BJ (cell line): ENCODE measurements at regions not wholly inside any gene's neighbourhood (a gene's known extent, or its start where the extent isn't known, plus 50 kb on each side); places are given as distances from the start of the nearest gene placed in this dataset.

ENCODE experiments used
- CTCF ChIA-PET: fragments of 350-600 bp; formaldehyde crosslinking; extraction: SDS; loops from one replicate; lab custom pipeline; 2021; ENCODE audit warnings: antibody characterized with exemption, inconsistent platforms; lab: Yijun Ruan, JAX
- POLR2A ChIA-PET: fragments of 300-600 bp; sonication (Branson Sonifier 250); formaldehyde crosslinking; extraction: SDS; loops from one replicate; lab custom pipeline; 2021; ENCODE audit warnings: antibody characterized with exemption; lab: Charles Lee
- DNase-seq: peaks from one replicate; pipeline ENCODE4 v3.0.0-alpha.2; 2011; ENCODE audit warnings: low read depth
- H3K27me3 ChIP-seq: 2 replicates; pipeline ENCODE4 v1.6.0; 2011; ENCODE audit warnings: low read length; ENCODE audit not compliant: control insufficient read depth, insufficient read depth
- H3K36me3 ChIP-seq: 2 replicates; pipeline ENCODE4 v1.5.1; 2011; ENCODE audit warnings: low read length; ENCODE audit not compliant: control insufficient read depth, insufficient read depth
- H3K4me3 ChIP-seq: 2 replicates; pipeline ENCODE4 v1.5.1; 2011; ENCODE audit warnings: low read depth, mild to moderate bottlenecking, control low read depth, low read length
- CTCF ChIP-seq: IDR thresholded peaks from 2 replicates; pipeline ENCODE4 v1.5.1; 2011; ENCODE audit warnings: low read depth, mild to moderate bottlenecking, control low read depth, inconsistent platforms, low read length, moderate library complexity; ENCODE audit not compliant: insufficient read depth

- no peaks in the 10 kb centered on the region for H3K27me3 ChIP-seq
- TF ChIP-seq CTCF, result no peak
- ChIA-PET POLR2A (no interaction called here), CTCF (interaction anchor here (1.0 kb wide), 1 partner anchor 1024 kb away, joined by 3 read pairs; no protein-coding TSS in a partner anchor)
- no peak for DNase-seq
- H3K36me3 ChIP-seq, result no peaks in the 10 kb centered on the region
- H3K4me3 ChIP-seq, result no peak overlapping the region
Measured at GRCh38 chr6:9401960-9402359, 966.6 kb upstream of the SLC35B3 start.

DNA sequence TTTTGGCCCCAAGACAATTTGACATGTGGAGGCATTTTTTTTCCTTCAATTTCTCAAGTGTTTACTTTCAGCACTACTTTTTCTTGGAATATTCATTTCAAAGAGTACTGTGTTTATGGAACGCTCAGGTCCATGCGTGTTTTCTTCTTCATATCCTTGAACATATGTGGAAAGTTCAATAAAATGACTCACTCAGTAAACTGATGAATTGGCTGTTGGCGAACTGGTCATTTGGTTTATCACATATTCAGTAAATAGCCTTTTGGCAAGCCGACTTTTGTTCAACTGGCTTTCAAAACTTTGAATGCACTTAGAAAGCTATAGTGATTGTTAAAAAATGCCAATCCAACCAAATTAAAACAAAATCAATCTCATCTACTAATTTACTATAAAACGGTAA, 964.6 kb upstream of the SLC35B3 start:
- TF ChIP-seq CTCF, result no peak
- CTCF ChIA-PET, result no interaction called here

DNA sequence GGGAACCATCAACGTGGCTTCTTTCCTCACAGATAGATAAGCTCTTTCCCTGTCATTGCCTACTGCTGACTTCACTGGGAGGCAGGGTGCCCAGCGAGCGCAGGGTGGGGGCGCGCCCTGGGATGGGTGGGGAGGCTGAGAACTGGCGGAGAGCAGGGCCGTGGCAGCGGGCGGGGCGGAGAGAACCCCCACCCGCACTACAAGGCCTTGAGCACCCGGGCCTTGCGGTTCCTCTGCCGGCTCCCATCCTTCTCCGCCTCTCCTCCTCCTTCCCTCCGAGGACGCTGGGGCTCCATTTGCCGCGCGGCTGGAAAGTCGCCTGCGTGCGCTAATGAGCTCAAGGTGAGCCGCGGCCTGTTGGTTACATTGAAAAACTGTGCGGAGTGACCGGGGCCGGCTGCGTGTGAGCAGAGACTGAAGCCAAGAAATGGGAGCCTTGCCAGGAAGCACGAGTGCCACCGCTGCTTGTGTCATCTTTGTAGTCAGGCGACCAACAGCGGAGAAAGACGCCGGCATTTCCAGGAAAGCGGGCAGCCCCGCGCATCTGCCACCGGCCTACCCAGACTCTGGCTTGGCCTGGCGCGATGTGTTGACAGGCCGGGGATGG, 963.5 kb upstream of the SLC35B3 start:
- no peak for TF ChIP-seq CTCF
- Histone ChIP-seq H3K4me3 (no peak overlapping the region), H3K27me3 (no peaks in the 10 kb centered on the region), H3K36me3 (no peaks in the 10 kb centered on the region)
- POLR2A ChIA-PET, result no interaction called here
- no peak for DNase-seq
- CTCF ChIA-PET, result interaction anchor here (0.7 kb wide), 1 partner anchor 399 kb away, joined by 3 read pairs; no protein-coding TSS in a partner anchor

More for the DNA sequence above, 964.6 kb upstream of the SLC35B3 start:
- H3K27me3 ChIP-seq, result no peaks in the 10 kb centered on the region
- no peaks in the 10 kb centered on the region for H3K36me3 ChIP-seq
- no peak overlapping the region for H3K4me3 ChIP-seq
- DNase-seq, result no peak
- POLR2A ChIA-PET, result no interaction called here

GRCh38 chr6:9398071-9398766, 962.9 kb upstream of the SLC35B3 start:
- H3K27me3 ChIP-seq, result no peaks in the 10 kb centered on the region
- no peak overlapping the region for H3K4me3 ChIP-seq
- ChIA-PET CTCF (interaction anchor here (0.7 kb wide), 1 partner anchor 400 kb away, joined by 3 read pairs; no protein-coding TSS in a partner anchor), POLR2A (no interaction called here)
- no peak for TF ChIP-seq CTCF
- H3K36me3 ChIP-seq, result no peaks in the 10 kb centered on the region
- no peak for DNase-seq

DNA sequence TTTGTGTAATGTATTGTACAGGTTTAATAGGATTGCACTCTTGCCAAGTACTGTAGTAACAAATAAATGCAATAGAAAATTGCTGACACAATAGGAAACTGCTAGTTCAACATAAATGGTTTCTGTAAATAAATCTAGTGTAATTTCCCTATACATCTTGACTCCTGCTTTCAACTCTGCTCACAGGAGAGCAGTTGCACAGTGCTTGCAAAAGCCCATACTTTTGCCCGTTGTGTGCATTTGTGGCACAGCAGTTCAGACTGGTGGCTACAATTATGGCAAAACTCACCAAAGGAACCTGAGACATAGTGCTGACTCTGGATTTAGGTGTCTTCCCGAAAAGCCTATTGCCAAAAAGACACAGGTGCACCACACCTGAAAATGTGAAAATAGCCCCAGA, 953.3 kb upstream of the SLC35B3 start:
- ChIA-PET POLR2A (no interaction called here), CTCF (no interaction called here)
- H3K27me3 ChIP-seq, result no peaks in the 10 kb centered on the region
- TF ChIP-seq CTCF, result no peak
- no peaks in the 10 kb centered on the region for H3K36me3 ChIP-seq
- no peak overlapping the region for H3K4me3 ChIP-seq
- no peak for DNase-seq
